ENCODE measurements at regions not wholly inside any gene's neighbourhood (a gene's known extent, or its start where the extent isn't known, plus 50 kb on each side); places are given as distances from the start of the nearest gene placed in this dataset.
A peak's percentile ranks its signal among the peaks of the same experiment; 100 is the strongest.
"Not testable (repeated sequence)": the region's sequence is repeated elsewhere in the genome, so short reads cannot be mapped to it uniquely, and the experiment has no call there.

GRCh38 chr4:110359076-110359475 lies 116.9 kb upstream of the ENPEP start:
- no peak for DNase-seq

DNA sequence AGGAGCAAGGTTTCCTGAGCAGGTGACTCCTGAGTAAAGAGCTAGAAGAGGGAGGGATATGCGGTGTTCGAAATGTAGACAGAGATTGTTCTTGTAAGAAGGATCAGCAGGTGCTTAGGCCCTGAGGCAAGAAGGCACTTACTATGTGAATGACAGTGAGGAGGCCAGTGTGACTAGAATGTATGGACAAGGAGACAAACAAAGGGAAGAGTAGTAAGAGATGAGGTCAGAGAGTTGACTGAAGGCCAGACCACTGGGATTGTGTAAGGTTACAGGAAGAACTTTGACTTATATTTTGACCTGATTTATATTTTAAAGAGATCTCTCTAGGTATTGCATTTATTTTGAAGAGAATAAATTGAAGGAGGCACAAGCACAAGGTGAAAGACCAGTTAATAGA lies 118.4 kb upstream of the ENPEP start:
- no peak for DNase-seq

DNA sequence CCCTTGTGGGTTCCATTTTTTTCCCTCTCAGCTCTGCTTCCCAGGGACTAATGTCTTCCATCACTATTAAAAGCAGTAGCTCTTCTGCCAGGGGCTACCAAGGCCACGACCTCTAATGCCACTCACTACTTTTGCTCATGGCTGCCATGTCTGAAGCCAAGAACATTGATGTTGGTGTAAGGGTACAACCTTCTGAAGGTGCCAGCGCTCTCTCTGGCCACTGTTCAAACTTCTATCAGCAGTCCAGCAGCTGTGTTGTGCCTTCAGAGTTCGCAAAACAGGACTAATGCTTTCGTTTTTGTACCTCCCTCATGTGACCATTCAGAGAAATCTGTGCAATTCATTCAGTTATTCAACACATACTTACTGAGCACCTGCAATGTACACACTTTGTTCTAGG lies 121.5 kb upstream of the ENPEP start:
- DNase-seq = no peak

GRCh38 chr4:110352670-110353442 lies 123.1 kb upstream of the ENPEP start:
- no peak for DNase-seq

DNA sequence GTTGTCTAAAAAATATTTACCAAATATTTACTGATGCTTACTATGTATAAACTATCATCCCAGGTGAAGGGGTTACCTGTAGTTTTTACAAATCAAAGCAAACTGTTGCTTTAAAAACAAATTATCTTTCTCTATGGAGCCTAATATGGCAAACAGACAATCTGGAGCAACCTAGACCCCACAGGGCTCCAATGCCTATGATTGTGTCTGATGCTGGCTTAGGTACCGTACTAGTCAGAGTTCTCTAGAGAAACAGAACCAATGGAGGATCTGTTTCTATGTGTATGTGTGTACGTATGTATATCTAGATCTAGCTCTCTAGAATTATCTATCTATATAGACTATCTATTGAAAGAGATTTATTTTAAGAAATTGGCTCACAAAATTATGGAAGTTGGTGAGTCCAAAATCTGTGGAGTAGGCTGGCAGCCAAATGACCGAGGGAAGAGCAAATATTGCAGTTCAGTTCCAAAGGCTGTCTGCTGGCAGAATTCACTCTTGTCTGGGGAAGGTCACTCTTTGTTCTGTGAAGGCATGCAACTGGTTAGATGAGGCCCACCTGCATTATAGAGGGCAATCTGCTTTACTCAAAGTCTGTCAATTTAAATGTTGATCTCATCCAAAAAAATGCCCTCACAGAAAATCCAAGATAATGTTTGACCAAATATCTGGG lies 127.1 kb upstream of the ENPEP start:
- DNase-seq = no peak

GRCh38 chr4:110347805-110348204 lies 128.2 kb upstream of the ENPEP start:
- no peak for DNase-seq

- no peak for DNase-seq
These were observed 131.8 kb upstream of the ENPEP start for GRCh38 chr4:110344165-110344564.

DNA sequence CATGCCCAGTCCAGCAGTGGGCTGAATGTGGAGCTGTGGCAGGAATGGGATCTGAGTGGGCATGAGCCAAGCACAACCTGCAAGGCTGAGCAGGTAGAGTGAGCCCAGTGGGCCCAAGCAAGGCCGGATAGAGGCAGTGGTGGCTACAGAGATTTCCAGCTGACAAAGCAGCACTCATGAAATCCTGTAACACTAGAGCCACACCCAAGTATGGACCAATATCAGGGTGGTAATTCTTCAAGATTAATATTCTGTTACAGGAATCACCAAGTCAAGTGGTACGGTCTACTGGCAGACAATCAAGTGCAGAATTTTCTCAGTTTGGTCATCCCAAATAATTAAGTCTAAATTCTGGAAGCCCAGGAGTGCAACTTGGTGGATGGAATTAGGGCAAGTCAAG lies 132.4 kb upstream of the ENPEP start:
- no peak for DNase-seq

DNA sequence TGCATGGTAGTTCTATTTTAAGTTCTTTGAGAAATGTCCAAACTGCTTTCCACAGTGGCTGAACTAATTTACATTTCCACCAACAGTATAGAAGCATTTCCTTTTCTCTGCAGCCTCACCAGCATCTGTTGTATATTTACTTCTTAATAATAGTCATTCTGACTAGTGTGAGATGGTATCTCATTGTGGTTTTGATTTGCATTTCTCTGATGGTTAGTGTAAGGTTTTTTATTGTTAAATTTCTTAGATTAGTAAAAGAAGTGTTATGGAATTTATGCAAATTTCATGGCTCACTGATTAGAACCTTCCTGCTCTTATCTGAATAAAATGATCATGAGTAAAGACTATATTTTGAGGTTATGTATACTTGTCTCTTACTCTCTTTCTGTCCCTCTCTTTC lies 134.8 kb upstream of the ENPEP start:
- not testable (repeated sequence) for DNase-seq

DNA sequence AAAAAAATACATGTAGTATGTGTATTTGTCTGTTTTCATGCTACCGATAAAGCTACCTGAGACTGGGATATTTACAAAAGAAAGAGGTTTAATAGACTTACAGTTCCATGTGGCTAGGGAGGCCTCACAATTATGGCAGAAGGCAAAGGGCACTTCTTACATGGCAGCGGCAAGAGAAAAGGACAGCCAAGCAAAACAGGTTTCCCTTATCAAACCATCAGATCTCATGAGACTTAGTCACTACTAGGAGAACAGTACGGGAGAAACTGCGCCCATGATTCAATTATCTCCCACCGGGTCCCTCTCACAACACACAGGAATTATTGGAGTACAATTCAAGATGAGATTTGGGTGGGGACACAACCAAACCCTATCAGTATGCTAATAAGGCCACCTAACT lies 137.0 kb upstream of the ELOVL6 start:
- DNase-seq = no peak

DNA sequence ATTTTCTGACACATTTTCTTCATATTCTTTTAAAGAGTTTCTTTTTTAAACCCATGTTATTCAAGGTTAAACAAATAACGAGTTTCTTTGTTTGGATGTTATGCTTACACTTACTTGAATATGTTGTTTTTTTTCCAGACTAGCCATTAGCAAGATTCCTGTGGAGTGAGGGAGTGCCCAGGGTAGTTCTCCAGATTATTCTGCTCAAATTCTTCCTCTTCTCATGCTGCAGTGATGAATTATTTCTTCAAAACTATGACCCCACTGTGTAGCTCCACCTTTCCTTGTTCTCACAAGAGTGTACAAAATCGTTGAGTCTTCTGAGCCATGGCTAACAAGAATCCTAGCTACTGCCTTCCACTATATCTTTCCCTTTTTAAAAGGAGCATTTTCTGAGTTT lies 134.1 kb upstream of the ELOVL6 start:
- no peak for DNase-seq

GRCh38 chr4:110326426-110326825 lies 128.0 kb upstream of the ELOVL6 start:
- not testable (repeated sequence) for DNase-seq

DNA sequence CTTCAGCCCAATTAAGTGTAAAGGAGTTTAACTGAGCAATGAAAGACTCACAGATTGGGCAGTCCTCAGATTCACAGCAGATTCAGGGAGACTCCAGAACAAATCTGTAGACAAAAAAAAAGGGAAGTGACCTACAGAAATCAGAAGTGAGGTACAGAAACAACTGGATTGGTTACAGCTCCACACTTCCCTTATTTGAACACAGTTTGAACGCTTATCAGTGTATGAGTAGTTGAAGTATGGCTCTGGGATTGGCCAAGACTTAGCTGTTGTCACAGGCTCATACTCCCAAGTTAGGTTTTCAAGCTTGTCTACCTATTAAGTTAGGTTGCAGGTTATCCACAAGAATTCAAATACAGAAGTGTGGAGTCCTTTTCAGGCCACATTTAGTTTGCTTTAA lies 112.4 kb upstream of the ELOVL6 start:
- no peak for DNase-seq

- DNase-seq = no peak
These were observed 111.3 kb upstream of the ELOVL6 start for GRCh38 chr4:110309675-110310074.

GRCh38 chr4:110306303-110306702 lies 107.9 kb upstream of the ELOVL6 start:
- DNase-seq = peak; percentile 32

GRCh38 chr4:110305455-110305854 lies 107.0 kb upstream of the ELOVL6 start:
- no peak for DNase-seq

- DNase-seq = no peak
These were observed 98.5 kb upstream of the ELOVL6 start for GRCh38 chr4:110296892-110297291.

GRCh38 chr4:110294165-110294564 lies 95.8 kb upstream of the ELOVL6 start:
- DNase-seq = no peak

DNA sequence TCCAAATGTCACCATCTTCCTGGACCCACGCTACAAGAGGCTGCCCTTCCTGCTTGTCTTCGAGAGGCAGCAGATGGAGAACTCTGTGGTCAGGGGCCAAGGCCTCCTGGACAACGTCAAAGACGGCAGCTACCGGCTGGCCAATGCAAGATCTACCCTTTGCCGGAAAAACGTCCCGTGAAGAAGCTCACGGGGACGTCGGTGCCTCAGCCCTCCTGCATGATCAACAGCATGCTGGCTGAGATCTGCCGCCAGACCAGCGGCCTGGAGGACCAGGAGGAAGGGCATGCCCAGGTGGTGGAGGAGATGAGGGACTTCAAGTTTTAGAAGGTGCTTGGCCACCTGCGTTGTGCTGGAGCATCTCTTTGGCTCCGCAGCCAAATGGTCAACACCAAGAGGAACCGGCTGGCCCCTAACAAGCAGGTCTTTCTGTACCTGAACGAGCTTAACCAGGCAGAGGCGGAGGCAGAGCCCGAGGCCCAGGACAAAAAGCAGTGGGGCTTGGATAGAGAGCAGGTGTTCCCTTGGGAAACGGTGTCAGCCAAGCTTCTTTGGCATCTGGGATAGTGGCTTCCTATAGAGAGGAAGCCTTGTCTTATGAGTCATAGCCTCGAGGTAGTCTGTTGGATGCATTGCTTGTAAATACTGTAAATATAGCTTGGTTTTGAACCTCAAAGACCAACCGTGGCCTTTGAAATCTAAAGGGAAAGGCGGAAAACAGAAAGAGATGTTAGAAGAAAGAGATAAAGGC lies 94.8 kb upstream of the ELOVL6 start:
- DNase-seq = no peak

GRCh38 chr4:110290511-110290910 lies 92.1 kb upstream of the ELOVL6 start:
- DNase-seq = no peak

DNA sequence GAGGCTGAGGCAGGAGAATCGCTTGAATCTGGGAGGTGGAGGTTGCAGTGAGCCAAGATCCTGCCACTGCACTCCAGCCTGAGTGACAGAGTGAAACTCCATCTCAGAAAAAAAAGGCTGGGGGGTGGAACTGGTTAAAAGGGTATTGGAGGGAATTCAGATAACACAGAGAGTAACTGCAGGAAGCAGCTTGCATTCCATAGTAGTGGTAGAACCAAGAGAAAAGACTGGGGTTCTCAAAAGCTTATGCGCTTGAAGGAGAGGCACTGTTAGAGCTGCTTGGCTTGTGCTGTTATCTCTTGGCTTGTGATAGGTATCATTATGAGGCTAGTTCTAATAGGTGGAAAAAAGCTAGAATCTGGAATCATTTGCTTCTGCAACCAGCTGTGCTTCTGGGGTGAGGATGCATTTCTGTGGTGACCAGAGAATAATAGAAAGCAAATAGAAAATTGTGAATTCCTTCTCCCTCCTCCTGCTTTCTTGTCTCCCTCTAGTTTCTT lies 91.2 kb upstream of the ELOVL6 start:
- no peak for DNase-seq

- DNase-seq = no peak
These were observed 88.7 kb upstream of the ELOVL6 start for GRCh38 chr4:110287130-110287529.

GRCh38 chr4:110278127-110278526 lies 79.7 kb upstream of the ELOVL6 start:
- no peak for DNase-seq

- no peak for DNase-seq
These were observed 77.5 kb upstream of the ELOVL6 start for GRCh38 chr4:110275871-110276270.

Measured in NCI-H2081 treated with DMSO at 0.1 percent for 48 hours (cell line).